DLD1 (cell line): ENCODE measurements at regions not wholly inside any gene's neighbourhood (a gene's known extent, or its start where the extent isn't known, plus 50 kb on each side); places are given as distances from the start of the nearest gene placed in this dataset.

Experiments used
- in situ Hi-C: cut with HindIII; loops from 2 replicates; pipeline ENCODE4 v1.10.0; 2017; ENCODE audit warnings: low sequenced_read_pairs

GRCh38 chr5:2696156-2696807, 55.2 kb downstream of the IRX2 start:
- in situ Hi-C loops, result no loop called here

- in situ Hi-C loops, result no loop called here
Measured at GRCh38 chr5:2695200-2695891, 56.1 kb downstream of the IRX2 start.

GRCh38 chr5:2691530-2691929, 59.9 kb downstream of the IRX2 start:
- in situ Hi-C loops, result no loop called here

- in situ Hi-C loops, result no loop called here
Measured at GRCh38 chr5:2690293-2690692, 61.2 kb downstream of the IRX2 start.

GRCh38 chr5:2688586-2688985, 62.9 kb downstream of the IRX2 start:
- in situ Hi-C loops, result no loop called here

GRCh38 chr5:2687746-2688145, 63.7 kb downstream of the IRX2 start:
- in situ Hi-C loops, result no loop called here

- in situ Hi-C loops, result no loop called here
Measured at GRCh38 chr5:2686321-2687124, 65.0 kb downstream of the IRX2 start.

GRCh38 chr5:2685651-2686272, 65.7 kb downstream of the IRX2 start:
- in situ Hi-C loops, result no loop called here

- in situ Hi-C loops, result no loop called here
Measured at GRCh38 chr5:2684606-2685005, 66.9 kb downstream of the IRX2 start.

- in situ Hi-C loops, result no loop called here
Measured at GRCh38 chr5:2683720-2684119, 67.8 kb downstream of the IRX2 start.

GRCh38 chr5:2681476-2681875, 70.0 kb downstream of the IRX2 start:
- in situ Hi-C loops, result no loop called here

GRCh38 chr5:2680979-2681378, 70.5 kb downstream of the IRX2 start:
- in situ Hi-C loops, result no loop called here

- in situ Hi-C loops, result no loop called here
Measured at GRCh38 chr5:2677689-2678088, 73.8 kb downstream of the IRX2 start.

GRCh38 chr5:2675548-2675947, 75.9 kb downstream of the IRX2 start:
- in situ Hi-C loops, result no loop called here

- in situ Hi-C loops, result no loop called here
Measured at GRCh38 chr5:2674456-2674855, 77.0 kb downstream of the IRX2 start.

- in situ Hi-C loops, result no loop called here
Measured at GRCh38 chr5:2670940-2671339, 80.5 kb downstream of the IRX2 start.

- in situ Hi-C loops, result no loop called here
Measured at GRCh38 chr5:2669913-2670312, 81.6 kb downstream of the IRX2 start.

- in situ Hi-C loops, result no loop called here
Measured at GRCh38 chr5:2669259-2669658, 82.2 kb downstream of the IRX2 start.

GRCh38 chr5:2666081-2666480, 85.4 kb downstream of the IRX2 start:
- in situ Hi-C loops, result no loop called here

GRCh38 chr5:2663489-2663888, 88.0 kb downstream of the IRX2 start:
- in situ Hi-C loops, result no loop called here

- in situ Hi-C loops, result no loop called here
Measured at GRCh38 chr5:2660315-2660714, 91.2 kb downstream of the IRX2 start.
